Activated CD4-positive, CD25-positive, alpha-beta regulatory T cell treated with anti-CD3 and anti-CD28 coated beads, Interleukin-2, amount 50 U/mL, for 24 hours (primary cell): ENCODE measurements at regions not wholly inside any gene's neighbourhood (a gene's known extent, or its start where the extent isn't known, plus 50 kb on each side); places are given as distances from the start of the nearest gene placed in this dataset.
"Not testable (repeated sequence)": the region's sequence is repeated elsewhere in the genome, so short reads cannot be mapped to it uniquely, and the experiment has no call there.

ENCODE experiments used
- ATAC-seq, 2 donors: fragments of 150-1000 bp; cut with Tn5 transposase; one replicate each; pipeline ENCODE4 v1.10.0; 2021; ENCODE audit warnings: mild to moderate bottlenecking in 1 of 2, moderate library complexity in 1 of 2

GRCh38 chr14:105765072-105765825 lies 238.9 kb downstream of the TMEM121 start:
- not testable (repeated sequence) for ATAC-seq

- no peak for ATAC-seq
Observed at GRCh38 chr14:105765893-105766614, 239.7 kb downstream of the TMEM121 start.

- ATAC-seq, result no peak
Observed at GRCh38 chr14:105767315-105767714, 240.9 kb downstream of the TMEM121 start.

GRCh38 chr14:105768039-105768438 lies 241.7 kb downstream of the TMEM121 start:
- not testable (repeated sequence) for ATAC-seq

GRCh38 chr14:105769061-105769730 lies 242.8 kb downstream of the TMEM121 start:
- ATAC-seq, result not testable (repeated sequence)

GRCh38 chr14:105770619-105771216 lies 244.3 kb downstream of the TMEM121 start:
- not testable (repeated sequence) for ATAC-seq

GRCh38 chr14:105771261-105772226 lies 245.2 kb downstream of the TMEM121 start:
- ATAC-seq, result not testable (repeated sequence)

GRCh38 chr14:105772710-105773250 lies 246.4 kb downstream of the TMEM121 start:
- ATAC-seq, result not testable (repeated sequence)

- ATAC-seq, result no peak
Observed at GRCh38 chr14:105773584-105773983, 247.2 kb downstream of the TMEM121 start.

GRCh38 chr14:105774001-105774400 lies 247.6 kb downstream of the TMEM121 start:
- ATAC-seq, result no peak

- ATAC-seq, result not testable (repeated sequence)
Observed at GRCh38 chr14:105774585-105775348, 248.4 kb downstream of the TMEM121 start.

- peak in 1 of 2 donors; percentile 38 for ATAC-seq
Observed at GRCh38 chr14:105775349-105775923, 249.1 kb downstream of the TMEM121 start.

- not testable (repeated sequence) for ATAC-seq
Observed at GRCh38 chr14:105776112-105776511, 249.7 kb downstream of the TMEM121 start.

- no peak for ATAC-seq
Observed at GRCh38 chr14:105776924-105777323, 250.5 kb downstream of the TMEM121 start.

GRCh38 chr14:105783707-105784106 lies 257.3 kb downstream of the TMEM121 start:
- ATAC-seq, result no peak

- ATAC-seq, result no peak
Observed at GRCh38 chr14:105793836-105794235, 267.5 kb downstream of the TMEM121 start.

GRCh38 chr14:105797546-105797945 lies 271.2 kb downstream of the TMEM121 start:
- no peak for ATAC-seq

- ATAC-seq, result no peak
Observed at GRCh38 chr14:105805701-105806100, 279.3 kb downstream of the TMEM121 start.

GRCh38 chr14:105806568-105806967 lies 280.2 kb downstream of the TMEM121 start:
- ATAC-seq, result no peak
